B cell (primary cell): ENCODE measurements at regions not wholly inside any gene's neighbourhood (a gene's known extent, or its start where the extent isn't known, plus 50 kb on each side); places are given as distances from the start of the nearest gene placed in this dataset.

Source experiments
- ATAC-seq: fragments of 200-7000 bp; cut with Tn5 transposase; one replicate; pipeline ENCODE4 v1.10.0; 2021; ENCODE audit warnings: low read depth, mild to moderate bottlenecking, moderate number of reproducible peaks, moderate library complexity
- CTCF ChIA-PET: fragments of 350-600 bp; sonication (Branson Sonifier 250); formaldehyde crosslinking; loops from one replicate; lab custom pipeline; 2021; ENCODE audit warnings: antibody characterized with exemption, inconsistent platforms; lab: Charles Lee
- POLR2A ChIA-PET: fragments of 350-600 bp; sonication (Branson Sonifier 250); formaldehyde crosslinking; loops from one replicate; lab custom pipeline; 2021; ENCODE audit warnings: antibody characterized with exemption; lab: Charles Lee
- DNase-seq: peaks from one replicate; pipeline ENCODE4 v3.0.0; 2013
- H2AFZ ChIP-seq: 2 replicates; pipeline ENCODE4 v1.6.1; 2012; ENCODE audit warnings: mild to moderate bottlenecking, low read depth, low read length; ENCODE audit not compliant: insufficient read depth, poor library complexity, severe bottlenecking
- H3K27ac ChIP-seq, 2 donors: 1 replicate in 1 of 2; 2 replicates in 1 of 2; pipeline ENCODE4 v1.5.1; 2012 to 2013; ENCODE audit warnings: low read length in 2 of 2, mild to moderate bottlenecking in 2 of 2, moderate library complexity in 1 of 2
- H3K27me3 ChIP-seq, 4 experiments: fragments of 200-600 bp in 1 of 4; sonication (generic) in 1 of 4; replicated peaks in 1 of 4; 1 replicate in 2 of 4; 2 replicates in 2 of 4; pipeline versions ENCODE4 v1.6.1 to v1.7.0; 2013 to 2016; ENCODE audit warnings: low read length in 3 of 4, mild to moderate bottlenecking in 2 of 4, mixed read lengths in 1 of 4, moderate library complexity in 1 of 4; ENCODE audit not compliant: insufficient read depth in 4 of 4, control insufficient read depth in 3 of 4; ENCODE audit errors: control extremely low read depth in 1 of 4
- H3K36me3 ChIP-seq, 2 experiments: replicated peaks in 1 of 2; 1 replicate in 1 of 2; 2 replicates in 1 of 2; pipeline versions ENCODE4 v1.6.1 to v1.7.1; 2013; ENCODE audit warnings: low read length in 1 of 2; ENCODE audit not compliant: insufficient read depth in 2 of 2, control insufficient read depth in 1 of 2; ENCODE audit errors: control extremely low read depth in 1 of 2, extremely low read depth in 1 of 2
- H3K4me1 ChIP-seq, 2 donors: fragments of 200-600 bp in 1 of 2; sonication (generic) in 1 of 2; 1 replicate in 1 of 2; 2 replicates in 1 of 2; pipeline versions ENCODE4 v1.5.1 to v1.6.1; 2013 to 2017; ENCODE audit warnings: low read length in 2 of 2; ENCODE audit not compliant: control insufficient read depth in 2 of 2, insufficient read depth in 2 of 2
- H3K4me2 ChIP-seq: replicated peaks from 2 replicates; pipeline ENCODE3; 2012; ENCODE audit warnings: mild to moderate bottlenecking, low read depth, low read length; ENCODE audit not compliant: poor library complexity, severe bottlenecking
- H3K4me3 ChIP-seq, 5 experiments: fragments of 200-600 bp in 1 of 5; sonication (generic) in 1 of 5; 1 replicate in 3 of 5; 2 replicates in 2 of 5; pipeline versions ENCODE4 v1.5.1 to v1.7.0; 2011 to 2016; ENCODE audit warnings: low read length in 4 of 5, mild to moderate bottlenecking in 4 of 5, low read depth in 2 of 5, control low read depth in 1 of 5, moderate library complexity in 1 of 5; ENCODE audit not compliant: insufficient read depth in 1 of 5; ENCODE audit errors: control extremely low read depth in 1 of 5, extremely low read depth in 1 of 5
- H3K79me2 ChIP-seq: fragments of 200-600 bp; sonication (generic); one replicate; pipeline ENCODE4 v1.6.0; 2016; ENCODE audit warnings: low read length; ENCODE audit not compliant: control insufficient read depth, insufficient read depth
- H3K9ac ChIP-seq: fragments of 200-600 bp; sonication (generic); 2 replicates; pipeline ENCODE4 v1.6.1; 2017; ENCODE audit warnings: mild to moderate bottlenecking, low read length, moderate library complexity
- H3K9me3 ChIP-seq, 3 donors: one replicate each; pipeline versions ENCODE4 v1.6.1 to v1.7.1; 2013; ENCODE audit warnings: low read length in 2 of 3; ENCODE audit not compliant: control insufficient read depth in 2 of 3, insufficient read depth in 1 of 3; ENCODE audit errors: control extremely low read depth in 1 of 3
- H4K20me1 ChIP-seq: 2 replicates; pipeline ENCODE4 v1.6.0; 2012; ENCODE audit warnings: mild to moderate bottlenecking, low read length; ENCODE audit not compliant: insufficient read depth, control insufficient read depth, poor library complexity, severe bottlenecking
- H3K27ac Mint-ChIP-seq: one replicate; pipeline ENCODE4 v1.8.0; 2021; ENCODE audit warnings: mixed read lengths
- H3K27me3 Mint-ChIP-seq: one replicate; pipeline ENCODE4 v1.8.0; 2021; ENCODE audit warnings: mixed read lengths
- H3K4me1 Mint-ChIP-seq: one replicate; pipeline ENCODE4 v1.8.0; 2021; ENCODE audit warnings: mixed read lengths
- H3K4me3 Mint-ChIP-seq: one replicate; pipeline ENCODE4 v1.8.0; 2021; ENCODE audit warnings: mixed read lengths
- H3K9me3 Mint-ChIP-seq: one replicate; pipeline ENCODE4 v1.8.0; 2022; ENCODE audit warnings: mixed read lengths; ENCODE audit not compliant: insufficient read depth
- CTCF ChIP-seq: fragments of 200-600 bp; IDR thresholded peaks from one replicate; pipeline ENCODE4 v1.8.0; 2022; ENCODE audit warnings: antibody characterized with exemption, mild to moderate bottlenecking
- EZH2 ChIP-seq: IDR thresholded peaks from 2 replicates; pipeline ENCODE4 v1.6.1; 2012; ENCODE audit warnings: borderline replicate concordance, low read depth, mild to moderate bottlenecking, moderate library complexity, low read length; ENCODE audit not compliant: insufficient read depth, poor library complexity, severe bottlenecking
- WGBS: methylation state at CpG from one replicate; pipeline ENCODE4 v1.1.5; 2013; ENCODE audit warnings: missing lambda C conversion rate; ENCODE audit not compliant: insufficient coverage; 5-methylcytosine and 5-hydroxymethylcytosine counted together
- intact Hi-C: fragments of 100-400 bp; cut with micrococcal nuclease; formaldehyde crosslinking; loops from one replicate; pipeline ENCODE4 v1.10.0; 2022

GRCh38 chr5:126046846-126047571, 376.2 kb upstream of the GRAMD2B start:
- intact Hi-C loops, result no loop called here
- Histone ChIP-seq H3K79me2 (no peaks in the 10 kb centered on the region), H3K27me3 (no peaks in the 10 kb centered on the region), H3K27ac (no peak overlapping the region), H3K36me3 (no peaks in the 10 kb centered on the region), H4K20me1 (no peaks in the 10 kb centered on the region), H2AFZ (no peak overlapping the region), H3K9me3 (no peaks in the 10 kb centered on the region), H3K4me3 (no peak overlapping the region), H3K9ac (no peak overlapping the region), H3K4me1 (no peaks in the 10 kb centered on the region), H3K4me2 (no peak overlapping the region)
- no peak overlapping the region for H3K4me3 Mint-ChIP-seq
- POLR2A ChIA-PET, result no interaction called here
- DNase-seq, result no peak
- ATAC-seq, result no peak
- CTCF ChIA-PET, result no interaction called here
- no peaks in the 10 kb centered on the region for H3K27me3 Mint-ChIP-seq
- no peaks in the 10 kb centered on the region for H3K4me1 Mint-ChIP-seq
- no peak for TF ChIP-seq CTCF
- TF ChIP-seq EZH2, result no peak
- H3K9me3 Mint-ChIP-seq, result no peaks in the 10 kb centered on the region
- no peak overlapping the region for H3K27ac Mint-ChIP-seq

- ChIA-PET POLR2A (no interaction called here), CTCF (interaction anchor here (0.6 kb wide), 1 partner anchor 1859 kb away, joined by 3 read pairs; no protein-coding TSS in a partner anchor)
- H4K20me1 ChIP-seq, result no peaks in the 10 kb centered on the region
- WGBS, result 100% methylated on average over 1 of the region's 1 CpG
- TF ChIP-seq CTCF, result no peak
- no peak for TF ChIP-seq EZH2
- DNase-seq, result no peak
- no peak overlapping the region for H3K27ac ChIP-seq
- peaks cover 4% of the 10 kb centered on the region for H3K27me3 Mint-ChIP-seq
- no peaks in the 10 kb centered on the region for H3K4me1 Mint-ChIP-seq
- H3K4me3 Mint-ChIP-seq, result no peak overlapping the region
- H3K9ac ChIP-seq, result no peak overlapping the region
- H3K4me3 ChIP-seq, result no peak overlapping the region
- no peak overlapping the region for H3K27ac Mint-ChIP-seq
- no peak overlapping the region for H3K4me2 ChIP-seq
- H3K79me2 ChIP-seq, result no peaks in the 10 kb centered on the region
- H3K27me3 ChIP-seq, result no peaks in the 10 kb centered on the region
- no peak for ATAC-seq
- no peaks in the 10 kb centered on the region for H3K4me1 ChIP-seq
- H2AFZ ChIP-seq, result no peak overlapping the region
- intact Hi-C loops, result no loop called here
- peaks cover 3% of the 10 kb centered on the region for H3K9me3 Mint-ChIP-seq
- H3K9me3 ChIP-seq, result peaks cover 0 to 1% (median 0%) of the 10 kb centered on the region in 3 donors
- H3K36me3 ChIP-seq, result no peaks in the 10 kb centered on the region
These were observed 371.1 kb upstream of the GRAMD2B start for GRCh38 chr5:126052120-126052519.
